ENCODE measurements at regions not wholly inside any gene's neighbourhood (a gene's known extent, or its start where the extent isn't known, plus 50 kb on each side); places are given as distances from the start of the nearest gene placed in this dataset.

GRCh38 chr10:53726921-53727320 is 954.3 kb upstream of the MBL2 start:
- H3K9me3 Mint-ChIP-seq (ENCODE audit: low read depth), result peaks cover 3% of the 10 kb centered on the region
- no peak overlapping the region for H3K4me3 Mint-ChIP-seq (ENCODE audit: low read depth)
- H3K36me3 Mint-ChIP-seq (ENCODE audit: insufficient read depth), result no peaks in the 10 kb centered on the region
- no peak for TF ChIP-seq CTCF (IDR thresholded peaks at IDR 0.05; ENCODE audit: unreplicated experiment)
- H3K4me1 Mint-ChIP-seq (ENCODE audit: low read depth), result no peaks in the 10 kb centered on the region
- no peak overlapping the region for H3K27ac Mint-ChIP-seq
- H3K27me3 Mint-ChIP-seq, result no peaks in the 10 kb centered on the region
- DNase-seq (ENCODE audit: low spot score, unreplicated experiment), result no peak

- DNase-seq (ENCODE audit: low spot score, unreplicated experiment), result no peak
- Mint-ChIP-seq H3K9me3 (ENCODE audit: low read depth) (no peaks in the 10 kb centered on the region), H3K36me3 (ENCODE audit: insufficient read depth) (no peaks in the 10 kb centered on the region), H3K27ac (no peak overlapping the region), H3K4me3 (ENCODE audit: low read depth) (no peak overlapping the region), H3K27me3 (no peaks in the 10 kb centered on the region), H3K4me1 (ENCODE audit: low read depth) (no peaks in the 10 kb centered on the region)
- TF ChIP-seq CTCF (IDR thresholded peaks at IDR 0.05; ENCODE audit: unreplicated experiment), result no peak
Observed at GRCh38 chr10:53724581-53724980, 952.0 kb upstream of the MBL2 start.

- no peaks in the 10 kb centered on the region for H3K27me3 Mint-ChIP-seq
- no peak for TF ChIP-seq CTCF (IDR thresholded peaks at IDR 0.05; ENCODE audit: unreplicated experiment)
- no peak overlapping the region for H3K27ac Mint-ChIP-seq
- H3K4me3 Mint-ChIP-seq (ENCODE audit: low read depth), result no peak overlapping the region
- H3K4me1 Mint-ChIP-seq (ENCODE audit: low read depth), result peaks cover 3% of the 10 kb centered on the region
- H3K9me3 Mint-ChIP-seq (ENCODE audit: low read depth), result no peaks in the 10 kb centered on the region
- no peaks in the 10 kb centered on the region for H3K36me3 Mint-ChIP-seq (ENCODE audit: insufficient read depth)
- DNase-seq (ENCODE audit: low spot score, unreplicated experiment), result no peak
Observed at GRCh38 chr10:53719658-53720057, 947.1 kb upstream of the MBL2 start.

- TF ChIP-seq CTCF (IDR thresholded peaks at IDR 0.05; ENCODE audit: unreplicated experiment), result no peak
- H3K9me3 Mint-ChIP-seq (ENCODE audit: low read depth), result no peaks in the 10 kb centered on the region
- no peak overlapping the region for H3K27ac Mint-ChIP-seq
- DNase-seq (ENCODE audit: low spot score, unreplicated experiment), result no peak
- no peaks in the 10 kb centered on the region for H3K36me3 Mint-ChIP-seq (ENCODE audit: insufficient read depth)
- no peak overlapping the region for H3K4me3 Mint-ChIP-seq (ENCODE audit: low read depth)
- no peaks in the 10 kb centered on the region for H3K27me3 Mint-ChIP-seq
- peaks cover 3% of the 10 kb centered on the region for H3K4me1 Mint-ChIP-seq (ENCODE audit: low read depth)
Observed at GRCh38 chr10:53716156-53716555, 943.6 kb upstream of the MBL2 start.

GRCh38 chr10:53713431-53713830 is 940.8 kb upstream of the MBL2 start:
- H3K36me3 Mint-ChIP-seq (ENCODE audit: insufficient read depth), result no peaks in the 10 kb centered on the region
- H3K9me3 Mint-ChIP-seq (ENCODE audit: low read depth), result no peaks in the 10 kb centered on the region
- no peak for TF ChIP-seq CTCF (IDR thresholded peaks at IDR 0.05; ENCODE audit: unreplicated experiment)
- no peak overlapping the region for H3K4me3 Mint-ChIP-seq (ENCODE audit: low read depth)
- H3K27me3 Mint-ChIP-seq, result no peaks in the 10 kb centered on the region
- H3K4me1 Mint-ChIP-seq (ENCODE audit: low read depth), result peaks cover 3% of the 10 kb centered on the region
- no peak for DNase-seq (ENCODE audit: low spot score, unreplicated experiment)
- H3K27ac Mint-ChIP-seq, result no peak overlapping the region

Measured in progenitor cell of endocrine pancreas (in vitro differentiated cells).